Keratinocyte (primary cell): ENCODE measurements at regions not wholly inside any gene's neighbourhood (a gene's known extent, or its start where the extent isn't known, plus 50 kb on each side); places are given as distances from the start of the nearest gene placed in this dataset.

Experiments used
- DNase-seq: peaks from one replicate; pipeline ENCODE4 v3.0.0-alpha.2; 2011; ENCODE audit warnings: low read depth, missing footprints, low spot score
- FAIRE-seq: peaks from 2 replicates; lab custom pipeline; 2011; peaks lifted over from hg19 to GRCh38; lab: Jason Lieb, UNC
- H2AFZ ChIP-seq: 2 replicates; pipeline ENCODE4 v1.6.0; 2012; ENCODE audit warnings: low read length, control low read depth, inconsistent platforms; ENCODE audit not compliant: control insufficient read depth
- H3K27ac ChIP-seq: 2 replicates; pipeline ENCODE4 v1.5.1; 2011; ENCODE audit warnings: low read length; ENCODE audit not compliant: control insufficient read depth, insufficient read depth
- H3K27me3 ChIP-seq: 3 replicates; pipeline ENCODE4 v1.6.0; 2011; ENCODE audit warnings: low read length; ENCODE audit not compliant: control insufficient read depth, insufficient read depth; ENCODE audit errors: extremely low read depth
- H3K36me3 ChIP-seq, 2 experiments: 2 replicates in 1 of 2; 3 replicates in 1 of 2; pipeline ENCODE4 v1.5.1; 2011; ENCODE audit warnings: low read length in 2 of 2, mild to moderate bottlenecking in 1 of 2; ENCODE audit not compliant: control insufficient read depth in 2 of 2, insufficient read depth in 2 of 2; ENCODE audit errors: extremely low read depth in 1 of 2
- H3K4me1 ChIP-seq: 3 replicates; pipeline ENCODE4 v1.5.1; 2011; ENCODE audit warnings: low read length; ENCODE audit not compliant: control insufficient read depth, insufficient read depth; ENCODE audit errors: extremely low read depth
- H3K4me2 ChIP-seq: 3 replicates; pipeline ENCODE4 v1.6.0; 2011; ENCODE audit warnings: low read depth, low read length; ENCODE audit not compliant: control insufficient read depth, insufficient read depth; ENCODE audit errors: extremely low read depth
- H3K4me3 ChIP-seq, 3 experiments: fragments of 200-600 bp in 1 of 3; sonication (generic) in 1 of 3; 2 replicates in 2 of 3; 3 replicates in 1 of 3; pipeline ENCODE4 v1.5.1; 2011 to 2016; ENCODE audit warnings: low read length in 3 of 3, mild to moderate bottlenecking in 3 of 3, control low read depth in 2 of 3, inconsistent platforms in 1 of 3, low read depth in 1 of 3, mixed read lengths in 1 of 3, mixed run types in 1 of 3, moderate library complexity in 1 of 3; ENCODE audit not compliant: control insufficient read depth in 2 of 3, insufficient read depth in 2 of 3; ENCODE audit errors: extremely low read depth in 1 of 3
- H3K79me2 ChIP-seq: 2 replicates; pipeline ENCODE4 v1.6.0; 2012; ENCODE audit warnings: low read length; ENCODE audit not compliant: control insufficient read depth, insufficient read depth
- H3K9ac ChIP-seq: 3 replicates; pipeline ENCODE4 v1.6.0; 2011; ENCODE audit warnings: low read length; ENCODE audit not compliant: control insufficient read depth, insufficient read depth; ENCODE audit errors: extremely low read depth
- H3K9me1 ChIP-seq: 3 replicates; pipeline ENCODE4 v1.6.0; 2011; ENCODE audit warnings: low read length; ENCODE audit not compliant: control insufficient read depth, insufficient read depth; ENCODE audit errors: extremely low read depth
- H3K9me3 ChIP-seq: 2 replicates; pipeline ENCODE4 v1.5.1; 2012; ENCODE audit warnings: low read depth, low read length; ENCODE audit not compliant: control insufficient read depth
- H4K20me1 ChIP-seq: 3 replicates; pipeline ENCODE4 v1.6.0; 2011; ENCODE audit warnings: low read length; ENCODE audit not compliant: control insufficient read depth, insufficient read depth; ENCODE audit errors: extremely low read depth
- CTCF ChIP-seq, 3 experiments: IDR thresholded peaks in 1 of 3; conservative IDR thresholded peaks in 1 of 3; optimal IDR thresholded peaks in 1 of 3; 2 replicates in 2 of 3; 3 replicates in 1 of 3; pipeline versions ENCODE3 to v1.5.1; 2011; ENCODE audit warnings: low read length in 3 of 3, mild to moderate bottlenecking in 3 of 3, moderate library complexity in 2 of 3, control low read depth in 1 of 3, inconsistent platforms in 1 of 3; ENCODE audit not compliant: insufficient read depth in 2 of 3; ENCODE audit errors: extremely low read depth in 1 of 3
- EZH2 ChIP-seq: IDR thresholded peaks from one replicate; pipeline ENCODE4 v1.6.1; 2012; ENCODE audit warnings: inconsistent platforms, mild to moderate bottlenecking, low read length, moderate library complexity
- dilution Hi-C: fragments of 300-500 bp; cut with MboI; formaldehyde crosslinking; loops from one replicate; pipeline ENCODE4 v1.7.0; 2020; ENCODE audit warnings: low sequenced_read_pairs; ENCODE audit not compliant: extremely low pct_ligation_motif_present

GRCh38 chr2:2922156-2922555 is 455.5 kb downstream of the EIPR1 start:
- no peak overlapping the region for H3K4me3 ChIP-seq
- no peaks in the 10 kb centered on the region for H3K27me3 ChIP-seq
- no peaks in the 10 kb centered on the region for H3K36me3 ChIP-seq
- no peak overlapping the region for H3K9ac ChIP-seq
- no peak overlapping the region for H3K27ac ChIP-seq
- no peaks in the 10 kb centered on the region for H3K9me1 ChIP-seq
- no peaks in the 10 kb centered on the region for H4K20me1 ChIP-seq
- no peak overlapping the region for H2AFZ ChIP-seq
- FAIRE-seq (no peak), DNase-seq (no peak)
- no peaks in the 10 kb centered on the region for H3K9me3 ChIP-seq
- no peak overlapping the region for H3K4me2 ChIP-seq
- dilution Hi-C loops, result no loop called here
- no peaks in the 10 kb centered on the region for H3K4me1 ChIP-seq
- TF ChIP-seq CTCF (optimal IDR thresholded peaks at IDR 0.05 in 1 of 3, IDR thresholded peaks at IDR 0.05 in 1 of 3, conservative IDR thresholded peaks at IDR 0.05 in 1 of 3; ENCODE audit: extremely low read depth in 1 of 3, insufficient read depth in 2 of 3, low read length in 3 of 3) (no peak), EZH2 (no peak)
- no peaks in the 10 kb centered on the region for H3K79me2 ChIP-seq

DNA sequence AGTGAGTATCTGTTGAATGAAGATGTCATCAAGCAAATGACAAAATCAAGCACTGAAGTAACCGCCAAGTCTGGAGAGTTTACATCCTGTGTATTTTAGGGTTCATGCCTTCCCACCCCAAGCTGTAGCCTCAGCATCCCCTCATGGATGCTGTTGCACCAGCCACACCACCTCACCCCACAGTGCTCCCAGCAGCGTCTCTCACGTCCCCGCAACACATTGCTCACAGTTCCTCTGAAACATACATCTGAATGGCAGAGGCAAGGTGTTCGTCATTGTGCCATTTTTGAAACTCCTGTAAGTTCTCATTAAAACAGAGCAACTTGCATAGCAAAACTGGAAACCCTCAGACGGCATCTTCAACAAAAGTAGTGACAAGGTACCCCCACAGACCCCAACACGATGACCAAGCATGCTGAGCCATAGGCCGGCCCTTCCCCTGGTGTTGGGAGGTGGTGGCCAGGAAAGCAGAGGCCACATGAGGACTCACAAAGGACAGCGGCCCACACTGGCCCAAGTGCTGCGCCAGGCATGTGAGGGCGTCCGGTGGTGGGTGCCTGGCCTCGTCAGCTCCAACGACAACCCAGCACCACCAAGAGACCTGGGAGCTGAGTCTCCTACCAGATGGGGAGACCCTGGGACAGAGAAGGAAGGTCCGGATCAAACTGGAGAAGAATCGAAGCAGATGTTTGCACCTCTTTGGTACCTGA is 456.5 kb downstream of the EIPR1 start:
- H3K9me3 ChIP-seq, result no peaks in the 10 kb centered on the region
- no peak overlapping the region for H3K4me3 ChIP-seq
- H3K4me1 ChIP-seq, result no peaks in the 10 kb centered on the region
- H3K27ac ChIP-seq, result no peak overlapping the region
- no peaks in the 10 kb centered on the region for H3K9me1 ChIP-seq
- no peaks in the 10 kb centered on the region for H3K27me3 ChIP-seq
- dilution Hi-C loops, result no loop called here
- DNase-seq (no peak), FAIRE-seq (no peak)
- no peak overlapping the region for H2AFZ ChIP-seq
- H3K36me3 ChIP-seq, result no peaks in the 10 kb centered on the region
- H3K9ac ChIP-seq, result no peak overlapping the region
- no peaks in the 10 kb centered on the region for H4K20me1 ChIP-seq
- no peaks in the 10 kb centered on the region for H3K79me2 ChIP-seq
- TF ChIP-seq CTCF (optimal IDR thresholded peaks at IDR 0.05 in 1 of 3, IDR thresholded peaks at IDR 0.05 in 1 of 3, conservative IDR thresholded peaks at IDR 0.05 in 1 of 3; ENCODE audit: extremely low read depth in 1 of 3, insufficient read depth in 2 of 3, low read length in 3 of 3) (no peak), EZH2 (no peak)
- no peak overlapping the region for H3K4me2 ChIP-seq
